GM19468 (cell line): ENCODE measurements at regions not wholly inside any gene's neighbourhood (a gene's known extent, or its start where the extent isn't known, plus 50 kb on each side); places are given as distances from the start of the nearest gene placed in this dataset.

Source experiments
- ATAC-seq: cut with Tn5 transposase; IDR thresholded peaks from one replicate; pipeline ENCODE4 v1.9.1; 2021; ENCODE audit warnings: mild to moderate bottlenecking, moderate library complexity, moderate number of reproducible peaks; ENCODE audit not compliant: unreplicated experiment; ENCODE audit errors: extremely low read depth

- ATAC-seq: no peak
Observed at GRCh38 chr2:220182790-220183189, 555.4 kb downstream of the SLC4A3 start.

GRCh38 chr2:220185766-220186305 is 558.4 kb downstream of the SLC4A3 start:
- ATAC-seq: no peak

GRCh38 chr2:220188031-220188430 is 560.6 kb downstream of the SLC4A3 start:
- ATAC-seq: no peak

GRCh38 chr2:220191031-220191430 is 563.6 kb downstream of the SLC4A3 start:
- ATAC-seq: no peak

- no peak for ATAC-seq
Observed at GRCh38 chr2:220191737-220192136, 564.3 kb downstream of the SLC4A3 start.

- no peak for ATAC-seq
Observed at GRCh38 chr2:220192994-220193753, 565.7 kb downstream of the SLC4A3 start.

- ATAC-seq: no peak
Observed at GRCh38 chr2:220194630-220195584, 567.5 kb downstream of the SLC4A3 start.

GRCh38 chr2:220198896-220199295 is 571.5 kb downstream of the SLC4A3 start:
- ATAC-seq: no peak

GRCh38 chr2:220202066-220202465 is 574.6 kb downstream of the SLC4A3 start:
- no peak for ATAC-seq

GRCh38 chr2:220209093-220209492 is 581.7 kb downstream of the SLC4A3 start:
- ATAC-seq: no peak

- no peak for ATAC-seq
Observed at GRCh38 chr2:220209751-220210150, 582.3 kb downstream of the SLC4A3 start.

GRCh38 chr2:220212296-220213080 is 585.1 kb downstream of the SLC4A3 start:
- no peak for ATAC-seq

GRCh38 chr2:220215785-220216184 is 588.4 kb downstream of the SLC4A3 start:
- ATAC-seq: no peak

- no peak for ATAC-seq
Observed at GRCh38 chr2:220219371-220219770, 591.9 kb downstream of the SLC4A3 start.

- no peak for ATAC-seq
Observed at GRCh38 chr2:220220009-220220408, 592.6 kb downstream of the SLC4A3 start.

GRCh38 chr2:220221992-220222391 is 594.6 kb downstream of the SLC4A3 start:
- no peak for ATAC-seq

GRCh38 chr2:220224691-220225543 is 597.5 kb downstream of the SLC4A3 start:
- ATAC-seq: no peak

GRCh38 chr2:220226076-220226475 is 598.6 kb downstream of the SLC4A3 start:
- ATAC-seq: no peak

- ATAC-seq: no peak
Observed at GRCh38 chr2:220226546-220226945, 599.1 kb downstream of the SLC4A3 start.
